OCI-LY1 (cell line): ENCODE measurements at regions not wholly inside any gene's neighbourhood (a gene's known extent, or its start where the extent isn't known, plus 50 kb on each side); places are given as distances from the start of the nearest gene placed in this dataset.

ENCODE experiments used
- H2AFZ ChIP-seq: fragments of 200-600 bp; sonication (generic), shearing (Covaris generic); 2 replicates; pipeline ENCODE4 v1.6.0; 2014; ENCODE audit warnings: antibody characterized with exemption, mild to moderate bottlenecking, low read length
- H3F3A ChIP-seq: fragments of 200-600 bp; sonication (generic), shearing (Covaris generic); 2 replicates; pipeline ENCODE4 v1.6.0; 2014; ENCODE audit warnings: mild to moderate bottlenecking, antibody characterized with exemption, low read length, moderate library complexity; ENCODE audit not compliant: insufficient read depth
- H3K27ac ChIP-seq: fragments of 200-600 bp; sonication (generic); 2 replicates; pipeline ENCODE4 v1.5.1; 2014; ENCODE audit warnings: low read length, mixed run types, mild to moderate bottlenecking, low read depth; ENCODE audit not compliant: poor library complexity, severe bottlenecking
- H3K27me3 ChIP-seq: fragments of 200-600 bp; sonication (generic); 2 replicates; pipeline ENCODE4 v1.6.0; 2014; ENCODE audit warnings: antibody characterized with exemption, mild to moderate bottlenecking, low read length, moderate library complexity; ENCODE audit not compliant: insufficient read depth
- H3K36me3 ChIP-seq: fragments of 200-600 bp; sonication (generic); 2 replicates; pipeline ENCODE4 v1.6.1; 2014; ENCODE audit warnings: mild to moderate bottlenecking, antibody characterized with exemption, low read length, moderate library complexity, mixed read lengths; ENCODE audit not compliant: insufficient read depth
- H3K4me1 ChIP-seq: fragments of 200-600 bp; sonication (generic); 2 replicates; pipeline ENCODE4 v1.5.1; 2014; ENCODE audit warnings: mild to moderate bottlenecking, low read length, moderate library complexity; ENCODE audit not compliant: insufficient read depth, severe bottlenecking
- H3K4me2 ChIP-seq: fragments of 200-600 bp; sonication (generic), shearing (Covaris generic); 2 replicates; pipeline ENCODE4 v1.6.1; 2014; ENCODE audit warnings: low read length
- H3K4me3 ChIP-seq: fragments of 200-600 bp; sonication (generic); 2 replicates; pipeline ENCODE4 v1.5.1; 2014; ENCODE audit warnings: low read length, low read depth, mild to moderate bottlenecking, mixed read lengths; ENCODE audit not compliant: poor library complexity, severe bottlenecking
- H3K79me2 ChIP-seq: fragments of 200-600 bp; shearing (Covaris generic); 2 replicates; pipeline ENCODE4 v1.6.1; 2016; ENCODE audit warnings: mixed run types, low read length, mixed read lengths; ENCODE audit not compliant: insufficient read depth
- H3K9ac ChIP-seq: fragments of 200-600 bp; sonication (generic), shearing (Covaris generic); 2 replicates; pipeline ENCODE4 v1.6.1; 2014; ENCODE audit warnings: mild to moderate bottlenecking, low read length, mixed read lengths
- H3K9me2 ChIP-seq: fragments of 200-600 bp; sonication (generic), shearing (Covaris generic); 2 replicates; pipeline ENCODE4 v1.6.1; 2014; ENCODE audit warnings: low read depth, mild to moderate bottlenecking, low read length, mixed read lengths
- H3K9me3 ChIP-seq: fragments of 200-600 bp; shearing (Covaris generic); 2 replicates; pipeline ENCODE4 v1.6.1; 2014; ENCODE audit warnings: low read length, mixed read lengths
- H4K20me1 ChIP-seq: fragments of 200-600 bp; sonication (generic), shearing (Covaris generic); 2 replicates; pipeline ENCODE4 v1.6.0; 2016; ENCODE audit warnings: mild to moderate bottlenecking, low read length; ENCODE audit not compliant: insufficient read depth
- CTCF ChIP-seq: fragments of 200-600 bp; sonication (generic), shearing (Covaris generic); IDR thresholded peaks from 2 replicates; pipeline ENCODE4 v1.5.1; 2017; ENCODE audit warnings: mild to moderate bottlenecking, antibody characterized with exemption, low read length, moderate library complexity, mixed read lengths
- EZH2 ChIP-seq: fragments of 200-600 bp; sonication (generic), shearing (Covaris generic); IDR thresholded peaks from 2 replicates; pipeline ENCODE4 v1.8.0; 2017; ENCODE audit warnings: borderline replicate concordance, mixed run types, mild to moderate bottlenecking, antibody characterized with exemption, low read length, moderate library complexity, mixed read lengths

- H3K27ac ChIP-seq: no peak overlapping the region
- no peaks in the 10 kb centered on the region for H3K79me2 ChIP-seq
These were observed 802.9 kb upstream of the ID2 start for GRCh38 chr2:7878786-7879482.

GRCh38 chr2:7879483-7879835 lies 802.4 kb upstream of the ID2 start:
- H3K4me3 ChIP-seq: no peak overlapping the region
- TF ChIP-seq EZH2 (no peak), CTCF (no peak)
- no peak overlapping the region for H3K4me2 ChIP-seq
- H3K9me3 ChIP-seq: no peaks in the 10 kb centered on the region
- H3K9me2 ChIP-seq: no peaks in the 10 kb centered on the region
- no peaks in the 10 kb centered on the region for H3K4me1 ChIP-seq
- no peaks in the 10 kb centered on the region for H4K20me1 ChIP-seq
- no peaks in the 10 kb centered on the region for H3K27me3 ChIP-seq
- no peaks in the 10 kb centered on the region for H3K79me2 ChIP-seq
- no peak overlapping the region for H2AFZ ChIP-seq
- H3K27ac ChIP-seq: no peak overlapping the region
- H3K9ac ChIP-seq: no peak overlapping the region
- no peaks in the 10 kb centered on the region for H3K36me3 ChIP-seq
- no peaks in the 10 kb centered on the region for H3F3A ChIP-seq

More at GRCh38 chr2:7878786-7879482, 802.9 kb upstream of the ID2 start:
- TF ChIP-seq CTCF (no peak), EZH2 (no peak)
- no peak overlapping the region for H3K9ac ChIP-seq
- H3K9me3 ChIP-seq: no peaks in the 10 kb centered on the region
- H3K4me2 ChIP-seq: no peak overlapping the region
- no peaks in the 10 kb centered on the region for H3K27me3 ChIP-seq
- no peaks in the 10 kb centered on the region for H4K20me1 ChIP-seq
- no peak overlapping the region for H2AFZ ChIP-seq
- no peaks in the 10 kb centered on the region for H3K36me3 ChIP-seq
- no peaks in the 10 kb centered on the region for H3K9me2 ChIP-seq
- H3F3A ChIP-seq: no peaks in the 10 kb centered on the region
- H3K4me1 ChIP-seq: no peaks in the 10 kb centered on the region
- no peak overlapping the region for H3K4me3 ChIP-seq

GRCh38 chr2:7880126-7880525 lies 801.7 kb upstream of the ID2 start:
- H3K4me3 ChIP-seq: no peak overlapping the region
- H3F3A ChIP-seq: no peaks in the 10 kb centered on the region
- no peaks in the 10 kb centered on the region for H3K27me3 ChIP-seq
- no peak overlapping the region for H2AFZ ChIP-seq
- no peaks in the 10 kb centered on the region for H3K4me1 ChIP-seq
- H3K27ac ChIP-seq: no peak overlapping the region
- no peaks in the 10 kb centered on the region for H4K20me1 ChIP-seq
- H3K9ac ChIP-seq: no peak overlapping the region
- H3K9me2 ChIP-seq: no peaks in the 10 kb centered on the region
- H3K79me2 ChIP-seq: no peaks in the 10 kb centered on the region
- TF ChIP-seq CTCF (no peak), EZH2 (no peak)
- no peaks in the 10 kb centered on the region for H3K36me3 ChIP-seq
- no peaks in the 10 kb centered on the region for H3K9me3 ChIP-seq
- no peak overlapping the region for H3K4me2 ChIP-seq
